Activated naive CD4-positive, alpha-beta T cell treated with anti-CD3 and anti-CD28 coated beads, Interleukin-2, amount 10 ng/mL, durations not matched to agents 7 days and 5 days (primary cell): ENCODE measurements at regions not wholly inside any gene's neighbourhood (a gene's known extent, or its start where the extent isn't known, plus 50 kb on each side); places are given as distances from the start of the nearest gene placed in this dataset.

Experiments
- CTCF ChIA-PET: fragments of 350-600 bp; sonication (Branson Sonifier 250); formaldehyde crosslinking; loops from one replicate; lab custom pipeline; 2021; ENCODE audit warnings: antibody characterized with exemption; lab: Charles Lee
- DNase-seq: peaks from one replicate; pipeline ENCODE4 v3.0.0-alpha.2; 2020
- H3K27ac Mint-ChIP-seq: one replicate; pipeline ENCODE4 v1.8.0; 2021; ENCODE audit warnings: mild to moderate bottlenecking, moderate library complexity, mixed read lengths
- H3K27me3 Mint-ChIP-seq: one replicate; pipeline ENCODE4 v1.8.0; 2021; ENCODE audit warnings: mild to moderate bottlenecking, mixed read lengths
- H3K36me3 Mint-ChIP-seq: one replicate; pipeline ENCODE4 v1.8.0; 2021; ENCODE audit warnings: mixed read lengths
- H3K4me1 Mint-ChIP-seq: one replicate; pipeline ENCODE4 v1.8.0; 2021; ENCODE audit warnings: mixed read lengths
- H3K4me3 Mint-ChIP-seq: one replicate; pipeline ENCODE4 v1.8.0; 2021; ENCODE audit warnings: mild to moderate bottlenecking, moderate library complexity, mixed read lengths
- H3K9me3 Mint-ChIP-seq: one replicate; pipeline ENCODE4 v1.8.0; 2021; ENCODE audit warnings: mixed read lengths

DNA sequence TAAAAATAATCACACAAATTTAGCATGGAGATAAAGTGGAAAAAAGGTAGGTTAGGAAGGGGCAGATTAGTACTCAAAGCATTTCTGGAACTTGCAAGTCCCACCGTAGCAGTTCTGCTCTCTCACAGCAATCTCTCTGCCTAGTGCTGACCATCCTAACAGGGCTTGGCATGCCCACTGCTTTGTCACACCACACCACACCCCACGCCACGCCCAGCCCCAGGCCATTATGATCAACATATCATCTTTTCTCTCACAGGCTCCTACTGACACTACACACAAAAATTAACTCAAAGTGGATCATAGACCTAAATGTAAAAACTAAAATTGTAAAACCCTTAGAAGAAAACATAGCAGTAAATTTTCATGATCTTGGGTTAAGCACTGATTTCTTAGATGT lies 273.7 kb downstream of the DAD1 start:
- Mint-ChIP-seq H3K4me3 (no peak overlapping the region), H3K36me3 (no peaks in the 10 kb centered on the region), H3K9me3 (no peaks in the 10 kb centered on the region), H3K27ac (peak overlapping the region; percentile 84), H3K4me1 (no peaks in the 10 kb centered on the region), H3K27me3 (no peaks in the 10 kb centered on the region)
- CTCF ChIA-PET, result no interaction called here
- DNase-seq, result no peak

DNA sequence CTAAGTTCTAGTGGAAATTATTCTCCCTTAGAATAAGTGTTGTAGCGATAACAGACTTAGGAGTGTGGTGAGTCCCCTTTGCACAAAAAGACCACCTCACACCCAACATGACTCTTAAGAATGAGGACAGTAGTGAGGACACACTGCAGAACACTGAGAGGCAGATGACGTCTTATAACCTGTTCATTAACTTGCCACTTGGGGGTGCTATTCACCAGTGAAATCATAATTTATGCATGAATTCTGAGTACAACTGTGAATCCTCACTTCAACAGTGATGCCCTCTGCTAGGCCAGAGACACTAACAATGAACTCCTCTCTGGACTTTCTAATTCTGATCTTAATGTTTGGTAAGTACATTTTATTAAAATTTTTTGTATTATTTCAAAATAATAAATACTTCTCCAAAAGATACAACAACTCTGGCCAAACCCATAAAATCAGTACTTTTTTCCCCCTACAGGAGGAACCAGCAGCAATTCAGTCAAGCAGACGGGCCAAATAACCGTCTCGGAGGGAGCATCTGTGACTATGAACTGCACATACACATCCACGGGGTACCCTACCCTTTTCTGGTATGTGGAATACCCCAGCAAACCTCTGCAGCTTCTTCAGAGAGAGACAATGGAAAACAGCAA lies 274.7 kb downstream of the DAD1 start:
- CTCF ChIA-PET, result no interaction called here
- no peak for DNase-seq
- Mint-ChIP-seq H3K4me1 (no peaks in the 10 kb centered on the region), H3K4me3 (peak overlapping the region; percentile 59), H3K27ac (peak overlapping the region; percentile 84), H3K27me3 (no peaks in the 10 kb centered on the region), H3K9me3 (no peaks in the 10 kb centered on the region), H3K36me3 (no peaks in the 10 kb centered on the region)

DNA sequence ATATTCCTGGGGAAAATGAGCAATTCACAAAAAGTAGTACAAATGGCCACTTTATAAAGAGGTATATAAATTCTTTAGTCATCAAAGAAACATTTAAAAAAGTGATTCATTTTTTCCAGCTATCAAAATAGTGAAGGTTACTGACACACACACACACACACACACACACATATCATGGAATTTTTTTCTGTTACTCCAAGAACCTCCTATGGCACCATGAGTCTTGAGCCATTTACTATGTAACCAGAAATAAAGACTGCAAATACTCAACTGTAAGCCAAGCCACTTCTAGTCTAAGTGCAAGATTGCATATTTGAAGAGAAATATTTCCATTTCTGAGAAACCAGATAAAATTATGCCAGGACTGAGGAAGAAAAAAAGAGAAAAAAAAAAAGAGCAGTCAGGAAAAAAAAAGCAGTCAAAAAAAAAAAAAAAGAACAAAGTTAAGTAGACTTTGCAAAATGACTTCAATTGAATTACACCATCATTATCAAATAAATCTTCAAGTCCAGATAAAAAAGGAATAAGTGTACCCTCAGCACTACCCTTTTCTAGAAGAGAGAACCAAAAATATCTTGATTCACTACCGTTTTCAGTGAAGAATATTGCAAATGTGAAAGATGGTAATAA lies 275.7 kb downstream of the DAD1 start:
- no peaks in the 10 kb centered on the region for H3K27me3 Mint-ChIP-seq
- no peaks in the 10 kb centered on the region for H3K36me3 Mint-ChIP-seq
- no peak for DNase-seq
- H3K27ac Mint-ChIP-seq, result no peak overlapping the region
- CTCF ChIA-PET, result no interaction called here
- H3K4me3 Mint-ChIP-seq, result no peak overlapping the region
- H3K4me1 Mint-ChIP-seq, result no peaks in the 10 kb centered on the region
- H3K9me3 Mint-ChIP-seq, result no peaks in the 10 kb centered on the region

DNA sequence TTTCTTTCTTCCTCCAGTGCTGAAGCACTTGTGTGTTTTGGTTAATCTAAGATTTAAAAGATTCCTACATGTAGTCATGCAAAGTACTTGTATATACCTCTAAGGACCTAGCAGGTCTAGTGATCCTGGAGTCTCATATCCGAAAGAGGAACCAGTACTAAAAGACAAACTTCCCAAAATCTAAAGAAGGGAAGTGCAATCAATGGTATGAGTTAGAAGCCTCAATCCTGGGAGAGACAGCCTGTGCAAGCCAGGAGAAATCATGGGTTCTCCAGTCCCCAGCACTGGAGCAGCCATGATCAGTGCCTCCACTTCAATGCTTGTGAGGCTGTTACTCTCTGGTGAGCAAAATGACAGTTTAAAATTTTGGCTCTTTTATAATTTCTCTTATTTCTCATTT lies 277.4 kb downstream of the DAD1 start:
- CTCF ChIA-PET, result no interaction called here
- no peak overlapping the region for H3K27ac Mint-ChIP-seq
- no peak overlapping the region for H3K4me3 Mint-ChIP-seq
- no peak for DNase-seq
- no peaks in the 10 kb centered on the region for H3K27me3 Mint-ChIP-seq
- no peaks in the 10 kb centered on the region for H3K4me1 Mint-ChIP-seq
- no peaks in the 10 kb centered on the region for H3K9me3 Mint-ChIP-seq
- no peaks in the 10 kb centered on the region for H3K36me3 Mint-ChIP-seq

DNA sequence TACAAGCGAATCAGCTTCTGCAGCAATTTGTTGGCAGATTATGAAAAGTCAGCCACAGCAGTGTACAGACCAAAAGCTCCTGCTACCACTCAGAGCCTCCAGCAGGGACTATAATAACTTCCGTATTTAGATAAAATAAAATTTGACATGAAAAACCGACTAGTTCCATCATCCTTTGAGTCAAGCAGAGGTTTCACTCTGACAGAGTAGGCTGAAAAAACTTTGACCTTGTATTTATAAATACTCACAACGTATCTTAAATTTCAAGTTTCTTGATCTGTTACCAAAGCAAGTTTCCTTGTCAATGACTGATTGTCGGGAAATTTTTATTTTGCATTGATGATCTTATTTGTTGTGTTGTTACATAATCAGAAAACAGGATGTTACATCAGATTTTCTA lies 283.4 kb downstream of the DAD1 start:
- Mint-ChIP-seq H3K9me3 (no peaks in the 10 kb centered on the region), H3K27ac (peak overlapping the region; percentile 84), H3K36me3 (no peaks in the 10 kb centered on the region), H3K4me1 (no peaks in the 10 kb centered on the region), H3K4me3 (peak overlapping the region; percentile 21), H3K27me3 (no peaks in the 10 kb centered on the region)
- DNase-seq, result no peak
- CTCF ChIA-PET, result no interaction called here

DNA sequence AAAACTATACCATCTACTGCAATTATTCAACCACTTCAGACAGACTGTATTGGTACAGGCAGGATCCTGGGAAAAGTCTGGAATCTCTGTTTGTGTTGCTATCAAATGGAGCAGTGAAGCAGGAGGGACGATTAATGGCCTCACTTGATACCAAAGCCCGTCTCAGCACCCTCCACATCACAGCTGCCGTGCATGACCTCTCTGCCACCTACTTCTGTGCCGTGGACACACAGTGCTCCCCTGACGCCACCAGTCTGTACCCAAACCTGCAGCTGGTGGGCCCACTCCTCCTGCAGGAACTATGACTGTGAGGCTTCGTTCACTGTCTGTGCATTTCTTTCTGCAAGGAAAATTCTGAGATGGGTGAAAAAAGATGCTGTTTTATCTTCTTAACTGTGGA lies 284.7 kb downstream of the DAD1 start:
- peak overlapping the region; percentile 64 for H3K27ac Mint-ChIP-seq
- H3K4me1 Mint-ChIP-seq, result no peaks in the 10 kb centered on the region
- H3K4me3 Mint-ChIP-seq, result peak overlapping the region; percentile 65
- H3K9me3 Mint-ChIP-seq, result no peaks in the 10 kb centered on the region
- H3K27me3 Mint-ChIP-seq, result no peaks in the 10 kb centered on the region
- CTCF ChIA-PET, result no interaction called here
- no peak for DNase-seq
- no peaks in the 10 kb centered on the region for H3K36me3 Mint-ChIP-seq

DNA sequence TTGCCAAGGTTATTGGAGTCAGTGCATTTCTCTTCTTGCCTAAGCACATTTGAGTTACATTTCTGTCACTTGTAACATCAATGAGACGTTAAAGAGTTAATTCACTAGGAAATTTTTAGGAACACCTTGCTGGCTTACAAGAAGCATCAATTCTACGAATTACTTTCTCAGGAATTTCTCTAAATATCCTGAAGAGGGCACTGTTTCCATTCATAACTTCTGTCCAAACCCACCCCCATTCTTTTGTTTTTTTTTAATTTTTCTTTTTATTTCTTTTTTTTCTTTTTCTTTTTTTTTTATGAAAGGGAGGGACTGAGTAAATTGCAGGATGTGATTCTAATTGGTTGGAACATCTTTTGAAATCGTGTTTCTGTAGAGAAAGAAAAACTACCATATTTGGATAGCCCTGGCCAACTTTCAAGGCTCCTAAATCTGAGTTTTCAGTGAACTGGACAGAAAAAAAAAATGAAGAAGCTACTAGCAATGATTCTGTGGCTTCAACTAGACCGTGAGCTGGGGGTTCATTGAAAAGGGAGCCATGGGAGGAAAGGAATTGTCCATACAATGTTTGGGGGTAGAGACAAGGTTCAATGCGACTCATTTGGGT lies 285.3 kb downstream of the DAD1 start:
- H3K36me3 Mint-ChIP-seq, result no peaks in the 10 kb centered on the region
- peak overlapping the region; percentile 65 for H3K4me3 Mint-ChIP-seq
- H3K4me1 Mint-ChIP-seq, result no peaks in the 10 kb centered on the region

DNA sequence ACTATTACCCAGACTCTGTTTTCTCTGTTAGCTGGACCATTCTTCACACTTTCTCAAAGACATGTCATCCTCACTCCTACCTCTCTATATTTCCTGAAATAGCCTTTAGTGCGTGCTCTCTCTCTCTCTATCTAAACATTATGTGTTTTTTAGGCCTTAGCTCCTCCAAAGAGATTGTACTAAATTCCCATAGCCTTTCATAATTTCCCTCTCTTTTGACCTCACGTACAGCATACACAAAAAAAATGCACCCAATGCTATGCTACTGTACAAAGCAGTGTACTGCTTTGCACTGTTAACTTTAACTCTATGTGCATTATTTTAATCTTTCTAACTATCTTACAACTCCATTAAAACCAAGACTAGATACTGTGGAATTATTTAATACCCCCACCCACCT lies 288.4 kb downstream of the DAD1 start:
- no peak overlapping the region for H3K27ac Mint-ChIP-seq
- no peak for DNase-seq
- no peaks in the 10 kb centered on the region for H3K9me3 Mint-ChIP-seq
- CTCF ChIA-PET, result no interaction called here
- no peaks in the 10 kb centered on the region for H3K4me1 Mint-ChIP-seq
- H3K4me3 Mint-ChIP-seq, result no peak overlapping the region
- no peaks in the 10 kb centered on the region for H3K27me3 Mint-ChIP-seq
- no peaks in the 10 kb centered on the region for H3K36me3 Mint-ChIP-seq

More for the DNA sequence above, 285.3 kb downstream of the DAD1 start:
- Mint-ChIP-seq H3K27me3 (no peaks in the 10 kb centered on the region), H3K27ac (peak overlapping the region; percentile 37), H3K9me3 (no peaks in the 10 kb centered on the region)
- CTCF ChIA-PET, result no interaction called here
- DNase-seq, result no peak

DNA sequence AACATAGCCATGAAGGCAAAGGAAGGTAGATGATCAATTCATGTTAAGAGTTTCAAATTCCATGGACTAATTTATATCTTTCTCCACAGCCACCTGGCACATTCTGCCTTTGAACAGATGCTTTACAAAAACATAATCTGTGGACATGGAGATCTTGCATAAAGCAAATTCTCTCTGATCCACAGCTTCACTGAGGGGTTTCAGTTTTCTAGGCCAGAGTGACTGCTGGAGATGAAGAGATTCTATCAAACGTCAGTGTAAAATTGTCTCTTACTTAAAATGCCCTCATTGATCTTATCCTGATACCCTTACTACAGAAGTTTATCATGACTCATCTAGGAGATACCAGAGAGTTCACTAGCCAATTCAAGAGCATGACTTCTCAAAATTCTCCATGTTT lies 291.6 kb downstream of the DAD1 start:
- no peak for DNase-seq
- H3K4me1 Mint-ChIP-seq, result no peaks in the 10 kb centered on the region
- no peaks in the 10 kb centered on the region for H3K27me3 Mint-ChIP-seq
- H3K36me3 Mint-ChIP-seq, result no peaks in the 10 kb centered on the region
- H3K27ac Mint-ChIP-seq, result no peak overlapping the region
- H3K4me3 Mint-ChIP-seq, result no peak overlapping the region
- no peaks in the 10 kb centered on the region for H3K9me3 Mint-ChIP-seq
- CTCF ChIA-PET, result no interaction called here

DNA sequence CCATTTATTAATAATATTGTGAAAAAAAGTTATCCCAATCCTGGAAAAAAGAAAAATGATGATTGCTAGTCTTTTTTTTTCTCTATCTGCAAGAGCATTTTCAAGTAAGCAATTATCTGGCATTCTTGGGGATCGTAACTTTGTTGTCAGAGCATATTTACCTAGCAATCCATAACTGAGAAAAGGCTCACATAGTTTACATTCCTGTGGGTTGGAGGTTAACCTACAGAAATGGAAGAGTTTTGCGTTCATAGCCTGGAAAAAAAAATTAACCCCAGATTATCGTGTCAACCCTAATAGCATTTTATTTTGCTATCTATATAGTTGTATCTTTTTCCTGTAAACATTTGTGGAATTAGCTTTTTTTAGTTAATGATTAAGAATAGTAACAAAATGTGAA lies 292.3 kb downstream of the DAD1 start:
- no peak for DNase-seq
- Mint-ChIP-seq H3K27me3 (no peaks in the 10 kb centered on the region), H3K4me1 (no peaks in the 10 kb centered on the region), H3K36me3 (no peaks in the 10 kb centered on the region), H3K27ac (no peak overlapping the region), H3K4me3 (no peak overlapping the region), H3K9me3 (no peaks in the 10 kb centered on the region)
- CTCF ChIA-PET, result no interaction called here

DNA sequence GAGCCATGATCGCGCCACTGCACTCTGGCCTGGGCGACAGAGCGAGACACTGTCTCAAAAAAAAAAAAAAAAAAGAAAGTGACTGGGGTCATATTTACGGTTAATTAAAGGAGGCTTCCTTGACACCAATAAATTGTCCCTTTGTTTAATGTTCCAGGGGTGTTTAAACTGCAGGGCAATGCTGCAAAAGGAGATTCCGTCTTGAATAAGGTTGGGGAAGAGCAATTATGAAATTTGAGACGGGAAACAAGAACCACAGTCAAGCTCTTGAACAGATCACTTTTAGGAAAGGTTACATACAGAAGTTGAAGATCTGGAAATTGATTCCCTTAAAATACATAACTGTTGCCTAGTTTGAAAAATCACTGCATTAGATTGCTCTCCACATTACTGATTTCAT lies 292.9 kb downstream of the DAD1 start:
- H3K4me3 Mint-ChIP-seq, result no peak overlapping the region
- H3K27ac Mint-ChIP-seq, result no peak overlapping the region
- CTCF ChIA-PET, result no interaction called here
- H3K4me1 Mint-ChIP-seq, result no peaks in the 10 kb centered on the region
- H3K9me3 Mint-ChIP-seq, result no peaks in the 10 kb centered on the region
- no peak for DNase-seq
- no peaks in the 10 kb centered on the region for H3K36me3 Mint-ChIP-seq
- no peaks in the 10 kb centered on the region for H3K27me3 Mint-ChIP-seq

DNA sequence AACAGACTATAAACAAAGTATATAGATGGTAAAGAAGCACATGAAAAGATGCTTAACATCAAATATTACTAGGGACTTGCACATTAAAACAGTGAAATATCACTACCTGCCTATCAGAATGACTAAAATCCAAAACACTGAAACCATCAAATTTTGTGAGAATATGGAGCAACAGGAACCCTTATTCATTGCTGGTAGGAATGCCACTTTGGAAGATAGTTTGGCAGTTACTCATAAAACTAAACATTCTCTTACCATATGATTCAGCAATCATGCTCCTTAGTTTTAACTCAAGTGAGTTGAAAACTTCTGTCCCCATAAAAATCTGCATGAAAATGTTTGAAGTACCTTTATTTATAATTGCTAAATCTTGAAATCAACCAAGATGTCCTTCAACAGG lies 297.6 kb downstream of the DAD1 start:
- Mint-ChIP-seq H3K4me3 (no peak overlapping the region), H3K27ac (no peak overlapping the region), H3K36me3 (no peaks in the 10 kb centered on the region), H3K9me3 (no peaks in the 10 kb centered on the region), H3K27me3 (no peaks in the 10 kb centered on the region), H3K4me1 (no peaks in the 10 kb centered on the region)
- CTCF ChIA-PET, result no interaction called here
- no peak for DNase-seq

DNA sequence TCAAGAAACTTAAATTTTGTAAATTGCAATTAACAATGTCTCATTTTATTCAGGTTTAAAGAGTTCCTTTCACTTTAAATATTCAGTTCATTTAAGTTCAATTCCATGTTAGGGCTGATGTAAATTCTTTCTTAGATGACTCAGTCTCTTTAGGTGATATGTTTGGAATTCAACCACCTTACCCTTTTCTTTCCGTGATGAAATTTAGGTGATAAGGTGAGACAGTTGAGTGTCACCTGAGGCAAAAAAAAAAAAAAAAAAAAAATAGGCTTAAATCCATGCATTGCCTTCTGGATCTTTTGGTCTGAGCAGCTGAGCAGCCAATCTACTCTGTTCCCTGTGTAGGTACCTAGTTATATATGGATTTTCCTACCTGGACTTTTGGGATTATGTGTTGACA lies 299.5 kb downstream of the DAD1 start:
- Mint-ChIP-seq H3K27me3 (no peaks in the 10 kb centered on the region), H3K4me3 (no peak overlapping the region), H3K27ac (no peak overlapping the region), H3K9me3 (no peaks in the 10 kb centered on the region), H3K36me3 (no peaks in the 10 kb centered on the region), H3K4me1 (no peaks in the 10 kb centered on the region)
- no peak for DNase-seq
- CTCF ChIA-PET, result no interaction called here

DNA sequence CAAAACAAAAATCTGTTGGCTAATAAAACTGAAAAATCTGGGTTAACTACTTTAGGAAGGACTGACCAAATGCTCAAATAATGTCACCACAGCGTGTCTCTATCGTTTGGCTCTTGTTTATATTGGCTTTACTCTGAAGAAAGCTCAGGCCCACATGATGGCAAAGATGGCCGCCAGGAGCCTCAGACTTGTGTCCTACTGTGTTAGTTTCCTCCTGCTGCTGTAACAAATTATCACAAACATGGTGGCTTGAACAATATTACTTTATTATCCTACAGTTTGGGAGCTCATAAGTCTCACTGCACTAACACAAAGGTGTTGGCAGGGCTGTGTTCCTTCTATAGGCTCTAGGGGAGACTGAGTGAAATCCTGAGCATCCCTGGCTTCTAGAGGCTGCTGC lies 303.0 kb downstream of the DAD1 start:
- H3K27me3 Mint-ChIP-seq, result no peaks in the 10 kb centered on the region
- DNase-seq, result no peak
- H3K4me1 Mint-ChIP-seq, result peaks cover under 1% of the 10 kb centered on the region
- H3K36me3 Mint-ChIP-seq, result no peaks in the 10 kb centered on the region
- H3K9me3 Mint-ChIP-seq, result no peaks in the 10 kb centered on the region
- H3K27ac Mint-ChIP-seq, result no peak overlapping the region
- CTCF ChIA-PET, result no interaction called here
- H3K4me3 Mint-ChIP-seq, result no peak overlapping the region

DNA sequence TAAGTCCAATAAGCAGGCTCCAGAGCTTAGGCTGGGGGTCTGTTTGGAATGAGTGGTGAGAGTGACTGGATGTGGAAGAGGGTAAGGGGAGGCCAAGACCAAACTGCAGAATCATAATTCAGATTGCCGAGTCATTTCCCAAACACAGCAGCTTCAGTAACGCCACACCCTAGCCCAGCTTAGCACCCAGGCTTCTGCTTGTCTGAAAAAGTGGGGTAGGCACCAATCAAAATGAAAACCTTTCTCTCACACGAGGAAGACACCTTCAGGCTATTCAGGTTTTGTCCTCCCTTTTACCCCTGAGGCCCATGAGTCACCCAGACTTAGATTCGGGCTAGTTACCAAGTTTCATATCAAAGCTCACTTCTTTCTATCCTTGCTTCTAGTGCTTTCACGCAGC lies 306.1 kb downstream of the DAD1 start:
- no peaks in the 10 kb centered on the region for H3K9me3 Mint-ChIP-seq
- H3K4me3 Mint-ChIP-seq, result no peak overlapping the region
- no peaks in the 10 kb centered on the region for H3K27me3 Mint-ChIP-seq
- no peak for DNase-seq
- H3K4me1 Mint-ChIP-seq, result peaks cover 2% of the 10 kb centered on the region
- H3K27ac Mint-ChIP-seq, result no peak overlapping the region
- CTCF ChIA-PET, result no interaction called here
- H3K36me3 Mint-ChIP-seq, result no peaks in the 10 kb centered on the region
